ENCODE measurements at regions not wholly inside any gene's neighbourhood (a gene's known extent, or its start where the extent isn't known, plus 50 kb on each side); places are given as distances from the start of the nearest gene placed in this dataset.

DNA sequence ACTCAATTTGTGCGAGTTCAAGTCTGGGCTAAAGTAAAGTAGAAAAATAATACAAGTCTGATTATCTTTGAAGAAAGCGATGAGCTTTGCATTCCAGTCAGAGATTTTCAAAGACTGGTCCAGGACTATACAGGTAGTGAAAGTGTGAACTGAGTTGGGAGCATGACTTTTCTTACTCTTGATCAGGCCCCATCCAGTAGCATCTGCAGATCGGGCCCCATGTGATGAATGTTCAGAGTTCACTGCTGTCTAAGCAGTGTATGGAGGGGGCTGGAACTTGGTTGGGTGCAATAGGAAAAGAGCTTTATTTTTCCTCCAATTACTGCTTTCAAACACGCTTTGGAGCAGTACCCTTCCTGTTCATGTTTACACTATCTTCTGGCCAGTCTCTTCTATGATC is 747.4 kb upstream of the ID2 start:
- no peak for DNase-seq (ENCODE audit: low read depth)

DNA sequence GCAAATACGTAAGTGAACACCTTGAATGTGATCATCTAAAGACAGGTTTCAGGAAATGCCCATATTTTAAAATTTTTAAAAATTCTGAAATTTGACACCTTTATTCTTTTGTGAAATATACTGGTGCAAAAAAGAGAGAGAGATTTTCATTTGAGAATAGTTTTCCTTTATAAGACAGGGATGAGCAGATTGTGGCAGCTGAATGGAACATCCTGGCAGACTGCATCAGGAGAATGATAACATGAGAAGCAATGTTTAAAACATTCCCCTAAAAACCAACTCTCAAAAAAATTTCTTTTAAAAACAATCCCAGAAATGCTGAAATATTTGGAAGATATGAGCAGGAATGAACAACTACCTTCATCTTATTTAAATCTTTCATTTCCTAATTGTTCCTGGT is 744.8 kb upstream of the ID2 start:
- DNase-seq (ENCODE audit: low read depth) = no peak

DNA sequence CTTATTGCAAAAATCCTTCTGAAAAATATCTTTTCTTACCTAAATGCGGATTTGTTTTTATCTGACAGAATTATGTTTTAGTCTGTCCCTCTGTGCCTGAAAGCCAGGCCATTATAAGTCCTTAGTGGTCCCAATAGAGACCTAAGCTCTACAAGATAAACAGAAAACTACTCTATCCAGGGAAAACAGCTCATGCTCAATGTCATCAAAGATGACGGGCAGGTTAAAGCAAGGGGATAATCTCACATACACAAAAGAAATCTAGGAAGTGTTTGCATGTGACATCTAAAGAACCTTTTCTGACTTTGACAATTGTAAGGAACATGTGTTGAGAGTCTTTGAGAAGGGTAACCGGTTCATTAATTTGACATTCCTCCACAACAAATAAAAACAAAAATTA is 741.1 kb upstream of the ID2 start:
- DNase-seq (ENCODE audit: low read depth) = no peak

DNA sequence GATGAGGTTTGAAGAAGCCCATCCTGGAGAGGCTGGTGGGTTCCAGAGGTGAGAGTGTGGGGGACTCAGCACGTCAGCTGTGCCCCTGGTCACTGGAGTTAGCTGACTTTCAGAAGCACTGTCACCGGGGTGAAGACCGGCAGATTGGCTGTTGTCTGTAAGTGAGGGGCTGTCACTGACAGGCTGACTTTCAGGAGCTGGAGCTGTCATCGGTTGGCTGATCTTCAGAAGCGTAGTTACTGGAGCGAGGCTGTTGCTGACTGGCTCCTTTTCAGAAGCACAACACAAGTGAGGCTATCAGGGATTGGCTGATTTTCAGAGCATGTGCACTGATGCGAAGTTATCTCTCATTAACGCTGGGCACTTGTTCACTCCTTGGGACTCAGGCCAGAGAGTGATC is 738.4 kb upstream of the ID2 start:
- no peak for DNase-seq (ENCODE audit: low read depth)

DNA sequence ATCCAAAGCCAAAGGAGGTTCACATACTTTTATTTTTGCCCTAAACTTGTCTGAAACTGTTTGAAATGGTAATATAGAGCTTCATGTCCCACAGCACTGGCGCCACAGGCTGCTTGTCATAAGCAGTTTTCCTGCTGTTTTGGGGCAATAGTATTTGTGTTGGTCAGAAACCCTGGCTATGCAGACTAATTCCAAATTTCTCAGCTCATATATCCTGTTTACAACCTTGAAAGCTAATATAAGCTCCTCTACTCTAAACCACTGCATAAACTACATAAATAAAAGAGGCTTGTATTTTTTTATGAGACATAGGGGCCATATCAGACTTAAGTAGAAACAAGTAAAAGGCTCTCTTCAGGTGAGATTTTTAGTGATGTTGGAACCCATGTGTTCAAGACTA is 736.8 kb upstream of the ID2 start:
- DNase-seq (ENCODE audit: low read depth) = no peak

DNA sequence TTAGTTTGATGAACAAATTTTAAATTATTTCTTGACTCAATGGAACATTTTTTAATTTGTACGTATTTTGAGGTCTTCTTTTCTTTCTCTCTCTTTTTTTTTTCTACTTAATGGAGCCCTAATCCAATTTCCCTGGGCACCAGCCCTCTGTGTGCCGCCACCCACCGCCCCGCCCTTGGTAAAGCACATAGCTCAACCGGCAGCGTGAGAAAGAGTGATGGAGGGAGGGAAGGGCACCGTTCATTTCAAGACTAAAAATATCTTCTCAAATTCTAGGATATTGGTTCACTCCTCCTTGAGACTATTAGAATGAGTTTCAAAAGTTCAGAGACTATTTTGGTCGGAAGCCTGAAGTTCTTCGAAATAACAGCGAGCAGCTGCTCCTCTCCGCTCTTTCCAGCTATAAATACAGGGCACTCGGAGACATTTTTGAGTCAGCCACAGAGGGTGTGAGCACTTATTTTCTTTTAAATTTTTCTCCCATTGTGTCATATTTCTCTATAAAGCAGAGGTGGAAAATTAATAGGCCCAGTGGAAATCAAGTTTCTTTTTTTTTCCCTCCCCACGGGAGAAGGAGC is 731.7 kb upstream of the ID2 start:
- no peak for DNase-seq (ENCODE audit: low read depth)

DNA sequence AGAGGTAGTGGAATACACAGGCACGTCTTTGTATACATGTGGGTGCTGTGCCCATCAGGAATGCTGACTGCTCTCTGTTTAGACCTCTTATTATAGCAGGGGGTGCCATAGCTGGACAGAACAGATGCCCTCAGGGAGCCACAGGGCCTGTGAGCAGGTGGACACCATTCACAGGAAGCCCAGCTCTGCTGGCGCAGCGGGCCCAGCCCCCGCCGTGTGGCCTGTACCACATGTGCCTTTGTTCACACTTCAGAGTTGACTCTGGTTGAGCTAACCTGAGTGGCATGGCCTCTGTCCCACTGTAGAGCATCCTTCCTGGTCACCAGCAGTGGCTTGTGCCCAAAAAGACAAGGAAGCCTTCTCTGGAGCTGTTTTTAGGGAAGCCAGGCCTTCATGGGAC is 730.9 kb upstream of the ID2 start:
- no peak for DNase-seq (ENCODE audit: low read depth)

DNA sequence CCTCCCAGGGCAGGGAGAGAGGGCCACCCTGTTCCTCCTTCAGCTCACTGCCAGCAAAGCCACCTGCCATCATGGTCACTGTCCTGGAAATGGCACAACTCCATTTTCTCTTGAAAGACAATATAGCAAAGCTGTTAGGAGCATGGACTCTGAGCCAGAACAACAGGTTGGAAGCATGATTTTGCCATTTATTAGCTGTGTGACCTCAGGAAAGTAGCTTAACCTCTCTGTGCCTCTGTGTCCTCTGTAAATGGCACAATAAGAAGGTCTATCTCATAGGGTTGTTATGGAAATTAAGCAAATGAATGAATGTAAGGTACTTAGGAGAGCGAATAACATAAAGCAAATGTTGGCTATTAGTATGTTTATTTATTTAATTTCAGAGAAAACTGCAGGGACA is 730.4 kb upstream of the ID2 start:
- no peak for DNase-seq (ENCODE audit: low read depth)

DNA sequence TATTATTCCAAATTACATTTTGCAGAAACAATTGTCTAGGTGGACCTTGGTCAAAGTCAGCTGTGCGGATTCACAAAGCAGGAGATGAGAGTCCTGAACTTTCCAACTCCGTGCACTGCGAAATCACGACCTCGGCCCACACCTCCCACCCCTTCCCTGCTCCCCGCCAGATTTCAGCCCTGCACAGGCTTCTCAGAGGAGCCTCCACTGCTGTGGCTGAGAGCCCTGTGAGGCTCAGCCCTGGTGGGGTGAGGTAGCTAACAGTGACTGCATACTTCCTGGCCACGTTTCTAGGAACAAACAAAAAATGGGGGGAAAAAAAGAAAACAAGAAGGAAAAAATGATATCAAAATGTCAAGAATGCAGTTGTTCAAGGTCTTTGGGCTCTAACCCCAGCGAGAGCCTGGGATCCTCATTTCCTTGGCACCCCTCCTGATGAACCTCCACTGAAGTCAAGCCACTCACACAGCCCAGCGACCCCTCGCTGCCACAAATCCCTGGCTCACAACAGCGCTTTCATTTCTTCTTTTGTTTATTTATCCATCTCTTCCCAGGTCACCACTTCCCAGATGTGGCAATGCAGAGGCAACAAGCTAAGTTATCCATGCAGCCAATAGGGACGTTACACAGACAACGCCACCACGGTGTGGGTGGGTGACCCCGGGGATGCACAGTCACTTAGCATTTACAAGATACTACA is 729.7 kb upstream of the ID2 start:
- no peak for DNase-seq (ENCODE audit: low read depth)

DNA sequence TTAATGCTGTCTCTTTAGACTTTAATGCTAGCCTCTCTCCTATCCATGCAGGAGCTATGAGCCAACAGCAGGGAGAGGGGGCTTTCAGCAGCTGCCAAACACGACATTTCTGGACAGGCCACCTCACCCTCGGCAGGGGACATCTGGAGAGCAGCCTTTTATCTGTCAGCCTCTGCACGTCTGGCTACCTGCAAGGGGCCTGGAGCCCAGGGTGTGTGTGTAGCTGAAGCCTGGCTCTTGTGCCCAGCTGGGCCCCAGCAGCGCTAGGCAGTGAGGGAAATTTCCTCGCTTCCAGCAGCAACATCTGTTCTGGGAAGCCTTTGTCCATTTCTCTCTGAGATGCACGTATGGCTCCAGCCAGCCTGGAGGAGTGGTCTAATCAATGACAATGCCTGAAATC is 728.7 kb upstream of the ID2 start:
- no peak for DNase-seq (ENCODE audit: low read depth)

DNA sequence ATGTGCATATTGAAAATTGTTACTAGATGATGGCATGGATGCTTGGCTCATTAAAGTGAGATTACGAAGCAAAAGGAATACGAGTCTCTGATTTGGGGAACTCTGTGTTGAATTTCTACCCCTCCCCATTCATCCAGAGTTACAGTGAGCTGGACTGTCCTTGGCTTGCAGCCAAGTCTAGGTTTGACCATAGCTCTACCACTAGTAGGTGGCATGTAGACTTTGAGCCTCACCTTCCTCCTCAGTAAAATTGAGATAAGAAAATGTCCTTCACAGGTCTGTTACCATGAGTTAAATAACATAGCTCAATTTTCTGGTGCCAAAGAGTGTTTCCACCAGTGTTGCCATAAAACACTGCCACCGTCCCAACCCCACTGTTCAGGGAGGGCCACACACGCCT is 727.6 kb upstream of the ID2 start:
- DNase-seq (ENCODE audit: low read depth) = no peak

DNA sequence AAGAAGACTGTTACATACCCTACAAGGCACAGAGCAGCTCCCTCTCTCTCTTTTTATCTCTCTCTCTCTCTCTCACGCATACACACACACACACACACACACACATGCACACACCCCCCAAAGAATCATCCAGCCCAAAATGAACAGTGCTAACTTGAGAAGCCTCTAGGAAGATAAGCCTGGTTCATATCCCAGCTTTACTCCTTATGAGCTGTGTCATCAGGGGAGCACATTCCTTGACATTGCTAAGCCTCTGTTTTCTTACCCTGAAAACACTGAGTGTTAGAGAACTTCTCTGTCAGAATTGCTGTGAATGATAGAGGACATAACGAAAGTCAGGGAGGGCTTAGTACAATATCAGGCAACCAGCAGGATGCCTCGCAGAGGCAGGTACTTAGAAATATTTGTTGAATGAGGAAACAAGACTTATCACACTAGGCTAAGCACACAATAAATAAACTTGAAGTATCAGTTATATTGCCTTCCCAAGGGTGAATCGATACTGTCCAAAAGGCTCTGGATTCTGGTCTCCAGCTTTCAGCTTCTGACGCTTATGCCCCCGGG is 725.6 kb upstream of the ID2 start:
- no peak for DNase-seq (ENCODE audit: low read depth)

DNA sequence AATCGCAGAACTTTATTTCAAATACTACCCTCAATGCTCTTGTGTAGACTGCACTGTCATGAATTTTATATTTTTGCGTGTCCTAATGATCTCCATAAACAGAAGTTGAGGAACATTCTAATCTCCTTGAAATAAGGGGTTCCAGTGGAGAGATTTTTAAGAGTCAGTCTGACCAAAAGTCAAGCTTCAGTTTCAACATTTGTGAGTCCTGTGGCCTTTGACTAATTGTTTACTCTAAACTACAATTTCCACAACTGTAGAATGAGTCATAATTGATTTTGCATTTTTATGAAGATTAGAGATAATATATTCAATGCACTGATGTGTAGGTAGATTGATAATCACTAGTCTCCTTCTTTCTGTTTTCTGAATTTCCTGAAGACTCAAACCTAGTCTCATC is 720.3 kb upstream of the ID2 start:
- no peak for DNase-seq (ENCODE audit: low read depth)

DNA sequence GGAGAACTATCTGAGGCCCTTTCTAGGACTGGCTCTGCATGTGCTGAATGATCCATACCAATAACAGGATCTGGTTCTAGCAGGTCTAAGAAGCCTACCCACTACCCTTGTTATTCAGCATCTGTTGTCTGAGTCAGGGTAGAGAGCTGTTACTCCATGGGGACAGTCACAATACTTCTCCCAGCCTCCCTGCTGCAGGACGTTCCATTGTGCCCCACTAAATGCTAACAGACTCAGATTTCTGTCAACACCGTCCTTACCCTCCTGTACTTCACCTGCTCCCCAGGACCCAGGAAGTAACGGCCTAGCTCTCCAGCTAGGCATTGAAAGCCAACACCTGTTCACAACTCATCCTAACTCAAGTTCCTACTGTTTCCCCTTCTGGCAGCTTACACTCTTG is 719.7 kb upstream of the ID2 start:
- DNase-seq (ENCODE audit: low read depth) = no peak

DNA sequence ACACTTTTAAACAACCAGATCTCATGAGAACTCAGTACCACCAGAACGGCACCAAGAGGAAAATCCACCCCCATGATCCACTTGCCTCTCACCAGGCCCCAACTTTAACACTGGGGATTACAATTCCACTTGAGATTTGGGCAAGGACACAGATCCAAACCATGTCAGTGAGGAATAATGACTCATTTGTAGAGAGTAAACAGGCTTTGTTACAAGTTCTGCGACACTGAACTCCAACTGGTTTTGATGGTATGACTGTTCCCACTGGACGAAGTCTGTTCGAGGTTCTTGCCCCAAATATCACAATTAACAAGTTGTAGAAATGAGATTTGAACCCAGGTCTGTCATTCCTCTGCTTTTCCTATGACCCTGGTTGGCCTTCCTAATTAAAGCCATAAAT is 718.1 kb upstream of the ID2 start:
- DNase-seq (ENCODE audit: low read depth) = no peak

DNA sequence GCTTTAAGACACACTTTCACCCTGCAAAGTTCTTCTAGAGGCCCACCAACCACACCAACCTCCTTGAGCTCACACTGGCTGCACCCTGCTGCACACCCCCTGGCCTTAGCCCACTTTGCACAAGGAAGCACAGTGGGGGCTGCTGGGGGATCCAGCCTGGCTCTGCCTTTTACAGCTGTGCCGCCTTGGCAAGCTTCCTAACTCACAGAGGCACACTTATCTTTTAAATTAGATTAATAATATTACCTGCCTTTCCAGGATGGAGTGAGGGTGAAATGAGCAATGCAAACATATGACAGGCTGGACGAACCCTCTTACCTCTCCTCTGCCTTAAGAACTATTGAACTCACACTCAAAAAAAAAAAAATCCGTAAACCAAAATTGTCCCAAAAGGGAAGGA is 715.8 kb upstream of the ID2 start:
- no peak for DNase-seq (ENCODE audit: low read depth)

DNA sequence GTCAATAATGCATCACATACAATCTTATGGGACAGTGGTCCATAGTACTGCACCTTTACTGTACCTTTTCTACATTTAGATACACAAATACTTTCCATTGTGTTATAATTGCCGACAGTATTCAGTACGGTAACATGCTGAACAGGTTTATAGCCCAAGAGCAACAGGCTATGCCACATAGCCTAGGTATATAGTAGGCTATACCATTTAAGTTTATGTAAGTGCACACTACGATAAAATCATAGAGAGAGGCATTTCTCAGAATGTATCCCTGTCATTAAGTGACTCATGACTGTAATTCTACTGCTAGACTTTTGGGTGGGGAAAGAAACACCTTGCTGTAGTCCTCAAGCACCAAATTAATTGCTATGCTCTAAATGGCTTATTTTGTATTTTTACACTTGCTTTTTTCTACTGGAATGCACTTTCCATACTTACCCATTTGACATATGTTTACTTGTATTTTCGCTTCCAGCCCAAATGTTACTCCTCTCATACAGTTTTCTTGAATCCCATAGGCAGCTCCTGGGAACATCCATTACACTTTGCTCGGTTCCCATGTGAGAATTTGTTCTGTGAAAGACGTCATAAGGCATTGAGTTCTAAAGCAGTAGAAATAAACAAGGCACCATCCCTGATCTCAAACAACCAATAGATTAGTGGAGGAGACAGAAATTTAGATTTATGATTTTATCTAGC is 714.0 kb upstream of the ID2 start:
- no peak for DNase-seq (ENCODE audit: low read depth)

DNA sequence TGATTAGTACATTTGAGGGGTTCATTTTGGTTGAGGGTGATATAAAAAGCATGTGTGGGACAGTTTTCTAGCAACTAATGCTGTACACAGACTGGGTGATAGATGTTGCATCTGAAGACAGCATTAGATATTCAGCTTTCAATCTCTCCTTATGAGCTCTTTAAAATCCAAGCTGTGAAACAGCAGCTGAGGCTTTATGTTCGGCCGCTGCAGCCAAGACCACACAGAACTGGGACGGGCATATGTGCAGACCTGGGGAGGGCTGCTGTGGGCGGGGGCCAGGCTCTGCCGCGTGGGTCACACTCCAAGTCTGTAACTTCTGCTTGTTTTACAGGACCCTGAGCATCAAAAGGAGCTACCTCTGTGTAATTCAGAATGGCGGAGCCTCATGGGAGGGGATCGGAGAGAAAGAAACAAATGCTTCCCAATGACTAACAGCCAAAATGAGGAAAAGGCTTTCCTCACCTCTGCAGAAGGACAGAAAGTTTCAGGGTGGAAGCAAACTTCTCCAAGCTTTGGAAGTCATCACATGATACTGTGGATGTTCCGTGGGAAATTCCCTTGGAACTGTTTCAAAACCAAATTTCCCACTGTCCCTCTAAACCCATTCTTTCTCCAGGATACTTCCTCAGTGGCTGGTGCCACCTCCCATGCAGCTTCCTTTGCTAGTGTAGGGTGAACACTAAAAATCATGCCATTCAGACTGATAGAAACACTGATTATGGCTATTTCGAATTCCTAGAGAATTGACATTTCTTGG is 711.9 kb upstream of the ID2 start:
- DNase-seq (ENCODE audit: low read depth) = no peak

DNA sequence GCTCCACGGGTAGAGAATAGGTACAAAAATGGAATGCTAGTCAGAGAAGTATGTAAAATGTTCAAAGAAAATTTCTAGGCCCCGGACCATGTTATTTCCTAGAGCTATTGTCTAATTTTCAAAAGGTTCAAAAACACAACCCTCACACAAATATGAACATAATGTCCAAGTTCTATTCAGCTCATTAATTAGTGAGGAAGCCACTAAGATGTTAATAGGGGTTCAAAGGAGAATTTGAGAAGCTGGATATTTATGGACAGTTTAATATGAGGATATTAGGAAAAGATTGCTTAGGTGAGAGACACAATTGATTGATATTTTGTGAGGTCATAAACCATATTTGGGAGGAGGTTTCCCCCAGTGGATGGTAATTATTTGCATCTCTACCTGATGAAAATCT is 710.6 kb upstream of the ID2 start:
- DNase-seq (ENCODE audit: low read depth) = no peak

DNA sequence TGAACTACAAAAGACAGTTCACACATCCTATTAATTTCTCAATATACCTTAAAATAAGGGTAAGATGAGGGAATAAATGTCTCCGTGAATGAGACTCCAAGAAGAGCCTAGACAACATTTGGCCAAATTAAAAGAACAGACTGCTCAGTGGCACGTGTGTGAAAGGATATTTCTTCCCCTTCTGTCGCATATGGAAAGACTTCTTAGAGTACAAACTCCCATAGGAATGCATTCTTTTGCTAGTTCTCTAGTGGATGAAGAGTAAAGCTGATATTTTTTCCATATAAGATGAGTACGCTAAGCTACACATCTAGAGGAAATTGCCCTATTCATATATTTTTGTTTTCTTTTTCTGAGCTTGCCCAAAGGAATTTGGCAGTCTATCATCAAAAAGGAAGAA is 710.0 kb upstream of the ID2 start:
- DNase-seq (ENCODE audit: low read depth) = no peak

DNA sequence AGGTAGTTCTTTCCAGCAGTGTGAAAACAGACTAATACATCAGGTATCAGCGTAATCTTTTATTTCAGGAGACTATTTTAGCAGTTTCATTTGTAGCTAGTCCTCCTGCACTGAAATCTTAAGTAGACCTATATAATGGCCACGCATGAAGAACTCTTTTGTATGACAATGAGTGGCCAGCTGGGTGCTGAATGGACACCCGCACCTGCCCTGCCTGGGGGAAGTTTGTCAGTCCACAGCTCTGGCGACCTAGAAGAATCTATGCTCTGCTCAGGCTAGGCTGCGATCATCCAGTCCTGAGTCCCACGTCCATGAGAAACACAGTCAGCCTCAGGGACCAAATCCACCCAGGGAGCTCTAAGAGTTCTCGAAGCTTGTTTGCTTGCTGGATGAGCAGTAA is 709.2 kb upstream of the ID2 start:
- no peak for DNase-seq (ENCODE audit: low read depth)

DNA sequence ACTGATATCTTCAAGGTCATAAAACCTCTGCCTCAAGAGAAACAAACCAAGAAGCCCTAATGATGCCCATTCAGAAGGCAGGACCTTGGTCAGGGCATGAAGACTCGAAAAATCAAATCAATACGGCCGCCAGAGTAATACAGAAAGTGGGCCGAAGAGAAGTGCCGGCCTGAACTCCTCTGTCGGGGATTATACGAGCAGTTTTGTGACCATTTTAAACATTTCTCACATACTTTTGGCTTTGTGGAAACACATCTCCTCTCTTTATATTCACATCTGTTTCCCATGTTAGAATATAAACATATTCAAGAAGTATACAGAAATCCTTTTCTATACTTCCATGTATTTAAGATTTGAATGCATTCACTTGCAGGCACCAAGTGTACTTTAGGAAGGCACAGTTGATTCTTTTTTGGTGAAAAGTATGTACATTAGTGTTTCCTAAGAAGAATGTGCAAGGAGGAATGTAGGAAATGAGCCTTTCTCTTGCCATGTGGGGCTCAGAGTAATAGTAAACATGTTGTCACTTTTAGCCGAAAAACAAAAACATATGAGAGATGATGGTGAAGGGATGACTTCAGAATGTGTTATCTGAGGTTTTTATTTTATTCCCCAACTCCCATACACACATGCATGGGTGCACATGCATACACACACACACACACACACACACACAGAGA is 707.9 kb upstream of the ID2 start:
- no peak for DNase-seq (ENCODE audit: low read depth)
